Ectodermal cell (in vitro differentiated cells): ENCODE measurements at regions not wholly inside any gene's neighbourhood (a gene's known extent, or its start where the extent isn't known, plus 50 kb on each side); places are given as distances from the start of the nearest gene placed in this dataset.

Experiments
- H3K27ac ChIP-seq: 2 replicates; pipeline ENCODE4 v1.7.0; 2013; ENCODE audit warnings: mild to moderate bottlenecking, low read depth, low read length; ENCODE audit not compliant: insufficient read depth, poor library complexity, severe bottlenecking
- H3K27me3 ChIP-seq: 2 replicates; pipeline ENCODE4 v1.7.0; 2013; ENCODE audit warnings: mild to moderate bottlenecking, low read length; ENCODE audit not compliant: insufficient read depth, control insufficient read depth, poor library complexity, severe bottlenecking
- H3K36me3 ChIP-seq: one replicate; pipeline ENCODE4 v1.7.0; 2013; ENCODE audit warnings: low read length; ENCODE audit not compliant: control insufficient read depth, insufficient read depth
- H3K4me1 ChIP-seq: one replicate; pipeline ENCODE4 v1.7.0; 2013; ENCODE audit warnings: low read length; ENCODE audit not compliant: control insufficient read depth, insufficient read depth
- H3K4me3 ChIP-seq: 2 replicates; pipeline ENCODE4 v1.7.0; 2013; ENCODE audit warnings: low read depth, low read length, control low read depth; ENCODE audit not compliant: insufficient read depth
- H3K9me3 ChIP-seq: 2 replicates; pipeline ENCODE4 v1.7.0; 2013; ENCODE audit warnings: mild to moderate bottlenecking, low read length, moderate library complexity; ENCODE audit not compliant: control insufficient read depth
- WGBS, 2 experiments: methylation state at CpG; one replicate each; pipeline ENCODE4 v1.1.7; 2013; ENCODE audit warnings: missing lambda C conversion rate in 2 of 2; 5-methylcytosine and 5-hydroxymethylcytosine counted together

DNA sequence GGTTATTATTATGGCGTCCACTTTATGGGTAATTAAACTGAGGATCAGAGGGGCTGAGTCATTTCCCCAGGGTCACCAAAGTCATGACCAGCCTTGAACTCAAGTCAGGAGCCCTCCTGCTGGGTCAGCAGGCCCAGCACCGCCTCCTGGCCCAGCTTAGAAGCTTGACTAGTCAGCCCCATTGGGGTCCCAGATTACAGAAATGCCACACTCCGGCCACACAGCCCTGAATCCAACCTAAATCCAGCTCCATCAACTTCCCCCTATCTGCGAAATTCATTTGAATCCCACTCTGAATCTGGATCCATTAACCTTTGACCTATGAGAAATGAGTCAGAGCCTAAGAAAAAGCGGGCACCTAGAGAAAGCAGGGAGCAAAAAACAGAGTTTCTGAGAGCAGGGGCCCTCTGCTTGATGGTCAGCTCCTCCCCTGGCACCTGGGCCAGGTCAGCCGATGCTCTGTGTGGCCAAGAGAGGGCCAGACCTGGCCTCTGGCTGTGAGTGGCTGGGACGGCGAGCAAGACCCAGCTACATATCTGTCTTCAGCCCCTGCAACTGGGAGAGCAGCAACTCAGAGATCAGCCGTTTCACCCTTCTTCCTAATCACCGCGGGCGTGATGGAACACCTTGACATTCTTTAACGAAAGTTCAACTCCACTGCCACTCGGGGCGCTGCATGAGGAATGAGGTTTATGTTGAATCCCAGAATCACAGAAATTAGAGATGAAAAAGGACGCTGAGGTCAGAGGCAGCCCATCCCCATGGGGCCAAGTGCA is 196.1 kb downstream of the TRIM29 start:
- Histone ChIP-seq H3K27ac (no peak overlapping the region), H3K9me3 (no peaks in the 10 kb centered on the region), H3K27me3 (no peaks in the 10 kb centered on the region), H3K4me1 (no peaks in the 10 kb centered on the region), H3K36me3 (no peaks in the 10 kb centered on the region), H3K4me3 (no peak overlapping the region)
- WGBS, 2 experiments, result 75 to 80% methylated on average over 16 of the region's 16 CpGs

DNA sequence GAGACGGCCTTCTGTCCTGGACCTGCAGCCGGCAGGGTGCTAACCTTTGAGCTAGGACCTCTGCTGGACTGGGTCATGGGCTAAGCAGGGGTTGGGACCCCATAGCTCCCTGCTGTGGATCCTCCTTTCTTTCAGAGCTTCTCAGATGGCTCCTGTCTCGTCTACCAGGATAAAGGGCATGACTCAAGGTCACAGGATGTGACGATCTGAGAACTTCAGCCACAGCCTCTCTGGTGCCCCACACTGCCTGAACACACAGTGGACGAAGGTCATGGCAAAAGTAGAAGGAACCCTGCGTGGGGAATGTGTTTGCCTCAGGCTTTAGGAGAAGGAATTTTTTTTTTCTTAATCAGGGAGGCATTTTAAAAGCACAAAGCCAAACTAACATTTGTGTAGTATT is 196.7 kb downstream of the TRIM29 start:
- Histone ChIP-seq H3K36me3 (no peaks in the 10 kb centered on the region), H3K27ac (no peak overlapping the region), H3K4me1 (no peaks in the 10 kb centered on the region), H3K9me3 (no peaks in the 10 kb centered on the region), H3K4me3 (no peak overlapping the region), H3K27me3 (no peaks in the 10 kb centered on the region)
- 89 to 91% methylated on average over 6 of the region's 6 CpGs for WGBS, 2 experiments

DNA sequence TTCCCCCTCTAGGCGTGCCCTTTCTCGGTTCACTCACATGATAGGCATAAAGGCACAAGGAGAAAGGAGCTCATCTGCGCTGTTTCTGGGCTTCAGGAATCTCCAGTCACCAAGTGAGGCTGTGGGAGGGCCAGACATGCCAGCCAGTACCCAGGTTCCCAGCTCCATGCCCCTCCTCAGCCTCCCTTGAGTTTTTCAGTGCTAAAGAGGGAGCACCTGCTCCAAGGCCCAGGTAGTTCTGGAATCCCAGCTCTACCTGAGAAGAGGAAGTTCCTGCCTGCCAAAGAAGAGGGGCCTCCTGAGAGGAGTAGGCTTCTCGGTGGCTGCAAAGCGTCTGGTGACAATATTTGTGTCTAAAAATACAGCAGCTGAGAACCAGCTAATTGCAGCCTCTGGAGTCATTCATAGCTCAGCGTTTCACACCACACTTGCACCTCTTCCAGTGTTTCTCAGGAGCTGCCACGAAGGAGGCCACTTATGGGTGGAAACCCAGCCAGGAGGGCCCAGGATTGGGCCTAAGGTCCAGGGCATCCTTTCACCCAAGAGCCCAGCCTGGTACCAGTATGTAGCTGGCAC is 197.4 kb downstream of the TRIM29 start:
- H3K36me3 ChIP-seq, result no peaks in the 10 kb centered on the region
- 92 to 96% methylated on average over 7 of the region's 7 CpGs for WGBS, 2 experiments
- no peaks in the 10 kb centered on the region for H3K4me1 ChIP-seq
- no peaks in the 10 kb centered on the region for H3K9me3 ChIP-seq
- no peaks in the 10 kb centered on the region for H3K27me3 ChIP-seq
- no peak overlapping the region for H3K27ac ChIP-seq
- H3K4me3 ChIP-seq, result no peak overlapping the region

DNA sequence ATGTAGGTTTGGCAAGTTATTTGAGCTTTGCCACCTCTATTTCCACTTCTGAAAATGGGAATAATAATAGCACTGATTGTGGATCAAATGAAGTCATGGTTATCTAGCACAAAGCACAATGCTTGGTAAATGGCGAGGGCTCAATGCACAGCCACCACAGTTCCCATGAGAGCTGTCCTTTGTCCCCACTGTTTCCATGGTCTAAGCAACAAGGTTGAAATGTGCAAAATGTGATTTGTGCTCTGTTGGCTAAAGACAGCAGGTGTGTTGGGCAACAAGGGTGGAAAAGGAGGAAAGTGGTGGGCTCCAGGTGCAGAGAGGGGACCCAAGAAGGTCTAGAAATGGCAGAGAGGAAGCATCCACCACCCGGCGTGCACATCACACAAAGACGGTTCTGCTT is 200.5 kb downstream of the TRIM29 start:
- 96 to 97% methylated on average over 4 of the region's 4 CpGs for WGBS, 2 experiments
- Histone ChIP-seq H3K4me3 (no peak overlapping the region), H3K27me3 (no peaks in the 10 kb centered on the region), H3K27ac (no peak overlapping the region), H3K36me3 (no peaks in the 10 kb centered on the region), H3K4me1 (no peaks in the 10 kb centered on the region), H3K9me3 (no peaks in the 10 kb centered on the region)

DNA sequence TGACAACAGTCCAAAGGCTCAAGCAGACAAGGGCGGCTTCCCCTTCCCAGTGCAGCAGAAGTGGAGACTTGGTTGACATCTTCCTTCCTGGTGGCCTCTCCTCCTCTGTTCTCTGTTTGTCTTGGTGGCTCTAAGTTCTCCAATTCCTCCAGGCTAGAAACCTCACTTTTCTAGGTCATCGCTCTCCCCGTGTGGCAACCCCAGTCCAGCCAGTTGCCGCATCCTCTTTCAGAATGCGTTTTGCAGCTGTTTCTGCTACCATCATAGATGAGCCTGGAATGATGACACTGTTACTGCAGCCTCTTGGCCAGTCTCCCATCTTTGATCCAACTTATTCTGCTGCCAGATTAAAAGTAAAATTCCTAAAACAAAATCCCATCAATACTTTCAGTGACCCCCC is 201.5 kb downstream of the TRIM29 start:
- WGBS, 2 experiments, result 85 to 90% methylated on average over 5 of the region's 5 CpGs
- Histone ChIP-seq H3K4me3 (no peak overlapping the region), H3K9me3 (no peaks in the 10 kb centered on the region), H3K4me1 (no peaks in the 10 kb centered on the region), H3K27me3 (no peaks in the 10 kb centered on the region), H3K36me3 (no peaks in the 10 kb centered on the region), H3K27ac (no peak overlapping the region)

DNA sequence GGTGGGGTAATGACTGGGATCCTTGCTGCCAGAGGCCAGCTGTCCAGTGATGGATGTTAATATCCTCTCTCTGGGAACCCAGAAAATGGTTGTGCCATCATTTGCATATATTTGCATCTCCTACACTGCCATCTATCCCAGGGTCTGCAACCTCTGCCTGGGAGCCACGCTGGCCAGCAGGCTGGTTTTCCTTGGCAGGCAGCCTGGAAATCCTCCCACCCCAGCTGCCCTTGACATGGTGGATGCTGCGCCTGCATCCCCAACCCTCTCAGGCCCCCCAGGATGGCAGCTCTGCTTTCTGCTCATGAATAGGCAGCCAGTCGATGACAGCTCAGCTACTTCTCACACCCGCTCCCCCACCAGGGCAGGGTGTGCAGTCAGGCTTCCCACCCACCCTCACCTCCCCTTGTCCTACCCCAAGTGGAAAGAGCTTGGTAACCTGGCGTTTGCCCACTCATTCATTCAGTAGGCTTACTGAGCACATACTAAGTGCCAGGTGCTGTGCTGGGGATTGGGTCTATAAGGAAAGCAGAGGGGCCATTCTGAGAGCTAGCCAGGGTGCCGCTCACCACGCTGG is 202.5 kb downstream of the TRIM29 start:
- H3K27ac ChIP-seq, result no peak overlapping the region
- 90 to 93% methylated on average over 7 of the region's 7 CpGs for WGBS, 2 experiments
- no peaks in the 10 kb centered on the region for H3K27me3 ChIP-seq
- H3K36me3 ChIP-seq, result no peaks in the 10 kb centered on the region
- no peaks in the 10 kb centered on the region for H3K4me1 ChIP-seq
- no peaks in the 10 kb centered on the region for H3K9me3 ChIP-seq
- H3K4me3 ChIP-seq, result no peak overlapping the region

DNA sequence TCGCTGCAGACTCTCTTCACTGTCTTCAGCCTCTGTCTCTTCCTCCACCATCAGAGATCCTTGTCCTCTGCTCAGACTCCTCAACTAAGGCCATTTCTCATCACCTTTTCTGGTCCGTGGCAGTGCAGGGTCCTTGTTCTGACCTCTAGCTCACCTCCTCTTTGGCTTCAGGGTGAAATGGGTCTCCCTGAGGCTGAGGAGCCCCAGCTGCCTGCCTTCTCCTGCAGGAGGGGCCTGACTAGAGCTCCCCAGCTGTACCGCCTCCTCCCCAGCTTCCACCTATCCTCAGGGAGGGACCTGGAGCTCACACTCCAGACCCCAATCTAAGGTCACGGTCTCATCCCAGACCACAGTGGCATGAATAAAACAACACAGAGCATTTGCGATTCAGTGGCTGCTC is 203.0 kb downstream of the TRIM29 start:
- 91 to 95% methylated on average over 5 of the region's 5 CpGs for WGBS, 2 experiments
- H3K27ac ChIP-seq, result no peak overlapping the region

DNA sequence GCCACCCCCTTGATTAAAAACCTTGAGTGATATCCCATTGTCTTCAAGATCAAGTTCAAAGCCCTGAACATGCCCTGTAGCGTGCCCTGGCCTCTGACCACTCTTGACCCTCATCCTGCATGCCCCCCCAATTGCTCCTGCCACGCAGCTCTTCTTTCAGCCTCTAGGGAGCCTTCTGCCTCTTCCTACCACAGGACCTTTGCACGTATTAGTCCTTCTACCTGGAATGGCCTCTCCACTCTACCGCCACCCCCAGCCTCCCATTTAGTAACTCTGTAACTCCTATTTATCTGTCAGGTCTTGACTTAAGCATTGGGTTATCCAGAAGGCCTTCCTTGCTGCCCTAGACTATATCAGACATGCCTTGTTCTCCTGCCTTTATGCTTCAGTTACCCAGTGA is 203.6 kb downstream of the TRIM29 start:
- H3K4me3 ChIP-seq, result no peak overlapping the region
- H3K27ac ChIP-seq, result no peak overlapping the region
- H3K9me3 ChIP-seq, result no peaks in the 10 kb centered on the region
- H3K4me1 ChIP-seq, result no peaks in the 10 kb centered on the region
- no peaks in the 10 kb centered on the region for H3K27me3 ChIP-seq
- H3K36me3 ChIP-seq, result no peaks in the 10 kb centered on the region
- 90 to 93% methylated on average over 4 of the region's 4 CpGs for WGBS, 2 experiments

More for the DNA sequence above, 203.0 kb downstream of the TRIM29 start:
- Histone ChIP-seq H3K27me3 (no peaks in the 10 kb centered on the region), H3K36me3 (no peaks in the 10 kb centered on the region), H3K4me1 (no peaks in the 10 kb centered on the region), H3K9me3 (no peaks in the 10 kb centered on the region), H3K4me3 (no peak overlapping the region)

DNA sequence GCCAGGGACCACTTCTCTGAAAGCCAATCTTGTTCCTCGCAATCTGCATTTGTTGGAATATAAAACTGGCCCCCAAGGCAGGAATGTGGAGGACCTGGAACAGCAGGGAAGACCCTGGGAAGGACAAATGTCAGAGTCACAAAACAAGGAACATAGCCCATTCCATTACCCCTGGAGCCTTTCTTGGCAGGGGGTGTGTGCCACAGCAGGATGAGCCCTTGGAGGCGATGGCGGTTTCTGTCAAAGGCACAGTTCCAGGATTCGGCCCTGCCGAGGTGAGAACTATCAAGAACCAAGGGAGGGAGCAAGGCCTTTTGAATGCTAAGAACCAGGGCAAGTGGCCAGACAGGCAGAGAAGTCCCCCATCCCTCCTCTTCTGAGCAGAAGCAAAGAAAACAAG is 204.3 kb downstream of the TRIM29 start:
- Histone ChIP-seq H3K4me1 (no peaks in the 10 kb centered on the region), H3K36me3 (no peaks in the 10 kb centered on the region), H3K4me3 (no peak overlapping the region), H3K27me3 (no peaks in the 10 kb centered on the region), H3K27ac (no peak overlapping the region), H3K9me3 (no peaks in the 10 kb centered on the region)
- WGBS, 2 experiments, result 45 to 50% methylated on average over 5 of the region's 5 CpGs

DNA sequence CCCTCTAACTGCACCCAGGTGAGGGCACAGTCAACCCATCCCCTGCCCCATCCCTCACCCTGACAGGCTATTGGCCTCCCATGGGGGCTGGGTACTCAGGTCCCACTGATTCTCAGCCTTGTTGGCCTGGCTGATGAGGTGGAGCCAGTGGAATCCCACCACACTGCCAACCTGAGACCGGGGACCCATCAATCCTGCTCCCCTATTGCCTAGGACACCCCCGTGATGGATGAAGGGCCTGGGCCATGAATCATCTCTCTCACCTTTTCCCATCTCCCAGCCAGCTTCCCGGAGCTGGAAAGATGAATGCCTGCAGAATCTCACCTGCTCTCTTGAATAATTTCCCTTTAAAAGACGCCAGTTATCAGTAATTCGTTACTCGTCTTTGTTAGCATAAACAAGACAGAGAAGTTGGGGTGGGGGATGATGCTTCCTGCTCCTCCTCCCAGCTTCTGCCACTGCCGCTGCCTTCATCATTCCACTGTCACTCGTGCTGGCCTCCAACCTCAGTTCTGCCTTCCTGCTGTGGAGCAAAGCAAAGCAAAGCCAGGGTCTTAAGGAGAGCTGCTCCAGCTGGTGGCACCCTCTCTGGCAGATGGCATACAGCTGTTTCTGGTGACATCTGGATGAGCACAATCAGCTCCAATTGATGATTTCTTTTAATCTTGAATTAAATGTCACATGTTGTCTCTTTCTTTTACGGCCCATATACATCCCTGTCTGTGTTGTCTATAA is 204.0 kb upstream of the NECTIN1 start:
- H3K4me3 ChIP-seq, result no peak overlapping the region
- H3K36me3 ChIP-seq, result no peaks in the 10 kb centered on the region
- no peaks in the 10 kb centered on the region for H3K27me3 ChIP-seq
- no peaks in the 10 kb centered on the region for H3K9me3 ChIP-seq
- no peaks in the 10 kb centered on the region for H3K4me1 ChIP-seq
- no peak overlapping the region for H3K27ac ChIP-seq
- WGBS, 2 experiments, result 79 to 82% methylated on average over 9 of the region's 9 CpGs
